ENCODE measurements at regions not wholly inside any gene's neighbourhood (a gene's known extent, or its start where the extent isn't known, plus 50 kb on each side); places are given as distances from the start of the nearest gene placed in this dataset.

DNA sequence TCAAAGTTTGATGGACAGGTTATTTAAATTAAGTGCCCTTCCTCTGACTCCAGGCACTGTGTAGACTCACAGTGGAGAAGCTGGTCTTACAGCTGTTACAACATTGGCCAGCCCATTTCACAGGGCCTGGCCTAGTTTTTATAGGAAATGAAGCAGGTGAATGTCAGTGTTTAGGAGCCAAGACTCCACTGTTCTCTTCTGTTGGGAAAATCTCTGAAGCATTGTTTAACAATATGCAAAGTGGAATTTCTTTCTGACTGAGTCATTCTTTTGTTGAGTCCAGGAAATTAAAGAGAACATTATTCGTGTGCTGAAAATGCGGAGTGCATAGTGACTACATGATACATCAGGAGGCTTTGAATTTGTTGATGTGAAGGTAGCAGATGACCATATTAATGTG lies 64.7 kb downstream of the ARRDC4 start:
- no peaks in the 10 kb centered on the region for H3K4me1 ChIP-seq (ENCODE audit: low read length)
- no peak for TF ChIP-seq EZH2phosphoT487 (IDR thresholded peaks at IDR 0.05; ENCODE audit: low read depth)
- TF ChIP-seq, protein P1, sequence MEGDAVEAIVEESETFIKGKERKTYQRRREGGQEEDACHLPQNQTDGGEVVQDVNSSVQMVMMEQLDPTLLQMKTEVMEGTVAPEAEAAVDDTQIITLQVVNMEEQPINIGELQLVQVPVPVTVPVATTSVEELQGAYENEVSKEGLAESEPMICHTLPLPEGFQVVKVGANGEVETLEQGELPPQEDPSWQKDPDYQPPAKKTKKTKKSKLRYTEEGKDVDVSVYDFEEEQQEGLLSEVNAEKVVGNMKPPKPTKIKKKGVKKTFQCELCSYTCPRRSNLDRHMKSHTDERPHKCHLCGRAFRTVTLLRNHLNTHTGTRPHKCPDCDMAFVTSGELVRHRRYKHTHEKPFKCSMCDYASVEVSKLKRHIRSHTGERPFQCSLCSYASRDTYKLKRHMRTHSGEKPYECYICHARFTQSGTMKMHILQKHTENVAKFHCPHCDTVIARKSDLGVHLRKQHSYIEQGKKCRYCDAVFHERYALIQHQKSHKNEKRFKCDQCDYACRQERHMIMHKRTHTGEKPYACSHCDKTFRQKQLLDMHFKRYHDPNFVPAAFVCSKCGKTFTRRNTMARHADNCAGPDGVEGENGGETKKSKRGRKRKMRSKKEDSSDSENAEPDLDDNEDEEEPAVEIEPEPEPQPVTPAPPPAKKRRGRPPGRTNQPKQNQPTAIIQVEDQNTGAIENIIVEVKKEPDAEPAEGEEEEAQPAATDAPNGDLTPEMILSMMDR (IDR thresholded peaks at IDR 0.05; ENCODE audit: low read depth, low read length), result no peak

DNA sequence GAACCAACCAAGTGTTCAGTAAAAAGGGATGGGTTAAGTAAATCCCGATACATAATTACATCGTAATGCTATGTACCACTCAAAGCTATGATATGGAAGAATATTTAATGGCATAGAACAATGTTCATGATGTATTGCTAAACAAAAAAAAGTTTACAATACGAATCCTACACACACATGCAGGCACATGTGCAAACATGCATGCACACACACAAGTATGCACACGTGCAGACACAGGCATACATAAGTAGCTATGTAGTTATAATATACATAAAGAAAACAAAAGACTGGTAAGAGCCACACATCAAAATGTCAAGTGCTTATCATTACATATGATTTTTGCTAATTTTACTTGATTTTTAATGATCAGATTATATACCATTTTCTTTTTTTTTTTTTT lies 74.2 kb downstream of the ARRDC4 start:
- TF ChIP-seq EZH2phosphoT487 (IDR thresholded peaks at IDR 0.05; ENCODE audit: low read depth), result no peak
- TF ChIP-seq, protein P1 (IDR thresholded peaks at IDR 0.05; ENCODE audit: low read depth, low read length), result no peak
- Histone ChIP-seq H4K20me1 (ENCODE audit: insufficient read depth, low read length) (no peaks in the 10 kb centered on the region), H3K27me3 (ENCODE audit: low read depth, low read length) (no peaks in the 10 kb centered on the region), H3K9me3 (ENCODE audit: insufficient read depth, low read length) (no peaks in the 10 kb centered on the region), H2AFZ (ENCODE audit: low read depth, low read length) (no peak overlapping the region), H3K4me1 (ENCODE audit: low read length) (no peaks in the 10 kb centered on the region), H3K79me2 (ENCODE audit: low read length) (no peaks in the 10 kb centered on the region), H3K36me3 (replicated peaks; ENCODE audit: low read depth, low read length) (no peaks in the 10 kb centered on the region), H3K4me2 (ENCODE audit: low read length) (no peak overlapping the region), H3K4me3 (ENCODE audit: low read length) (no peak overlapping the region), H3K27ac (ENCODE audit: low read length) (no peak overlapping the region), H3K9ac (ENCODE audit: low read length) (no peak overlapping the region)

More for the DNA sequence above, 64.7 kb downstream of the ARRDC4 start:
- no peak overlapping the region for H3K4me2 ChIP-seq (ENCODE audit: low read length)
- no peaks in the 10 kb centered on the region for H3K9me3 ChIP-seq (ENCODE audit: insufficient read depth, low read length)
- no peak overlapping the region for H3K4me3 ChIP-seq (ENCODE audit: low read length)
- no peaks in the 10 kb centered on the region for H3K79me2 ChIP-seq (ENCODE audit: low read length)
- H3K27me3 ChIP-seq (ENCODE audit: low read depth, low read length), result no peaks in the 10 kb centered on the region
- no peak overlapping the region for H3K9ac ChIP-seq (ENCODE audit: low read length)
- H3K36me3 ChIP-seq (replicated peaks; ENCODE audit: low read depth, low read length), result no peaks in the 10 kb centered on the region
- H4K20me1 ChIP-seq (ENCODE audit: insufficient read depth, low read length), result no peaks in the 10 kb centered on the region
- no peak overlapping the region for H2AFZ ChIP-seq (ENCODE audit: low read depth, low read length)
- no peak overlapping the region for H3K27ac ChIP-seq (ENCODE audit: low read length)

DNA sequence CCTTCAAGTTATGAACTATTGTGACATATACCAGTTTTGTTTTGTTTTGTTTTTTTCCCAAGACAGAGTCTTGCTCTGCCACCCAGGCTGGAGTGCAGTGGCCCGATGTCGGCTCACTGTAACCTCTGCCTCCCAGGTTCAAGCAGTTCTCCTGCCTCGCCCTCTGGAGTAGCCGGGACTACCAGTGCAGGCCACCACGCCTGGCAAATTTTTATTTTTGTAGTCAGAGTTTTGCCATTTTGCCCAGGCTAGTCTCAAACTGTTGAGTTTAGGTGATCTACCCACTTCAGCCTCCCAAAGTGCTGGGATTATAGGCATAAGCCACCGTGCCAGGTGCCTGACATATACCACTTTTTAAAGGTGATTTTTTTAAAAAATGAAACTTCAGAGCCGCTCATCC lies 74.6 kb downstream of the ARRDC4 start:
- H3K79me2 ChIP-seq (ENCODE audit: low read length), result no peaks in the 10 kb centered on the region
- TF ChIP-seq, protein P1 (IDR thresholded peaks at IDR 0.05; ENCODE audit: low read depth, low read length), result no peak
- TF ChIP-seq EZH2phosphoT487 (IDR thresholded peaks at IDR 0.05; ENCODE audit: low read depth), result no peak

DNA sequence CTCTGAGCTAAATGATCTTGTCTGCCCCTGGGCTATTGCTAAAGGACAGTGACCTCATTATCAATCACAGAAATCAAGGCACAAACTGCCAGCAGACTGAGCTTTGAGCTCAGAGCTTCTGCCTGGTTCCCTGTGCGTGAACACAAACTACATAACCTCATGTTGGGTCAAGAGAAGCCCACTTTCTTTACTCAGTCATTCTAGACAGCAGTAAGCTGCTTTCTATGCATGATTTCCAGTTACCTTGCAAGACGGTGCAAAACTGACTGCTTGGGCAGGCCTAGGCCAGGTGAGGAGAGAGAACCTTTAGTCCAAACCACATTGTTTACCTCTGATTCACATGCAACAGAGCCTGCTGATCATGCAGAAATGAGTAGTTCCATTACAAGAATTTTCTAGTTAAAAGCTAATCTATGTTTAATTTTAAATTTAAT lies 75.1 kb downstream of the ARRDC4 start:
- Histone ChIP-seq H3K27me3 (ENCODE audit: low read depth, low read length) (no peaks in the 10 kb centered on the region), H3K4me2 (ENCODE audit: low read length) (no peak overlapping the region), H3K36me3 (replicated peaks; ENCODE audit: low read depth, low read length) (no peaks in the 10 kb centered on the region), H3K4me1 (ENCODE audit: low read length) (no peaks in the 10 kb centered on the region), H3K79me2 (ENCODE audit: low read length) (no peaks in the 10 kb centered on the region), H2AFZ (ENCODE audit: low read depth, low read length) (no peak overlapping the region), H3K9ac (ENCODE audit: low read length) (no peak overlapping the region), H4K20me1 (ENCODE audit: insufficient read depth, low read length) (no peaks in the 10 kb centered on the region), H3K4me3 (ENCODE audit: low read length) (no peak overlapping the region), H3K27ac (ENCODE audit: low read length) (no peak overlapping the region), H3K9me3 (ENCODE audit: insufficient read depth, low read length) (no peaks in the 10 kb centered on the region)
- no peak for TF ChIP-seq EZH2phosphoT487 (IDR thresholded peaks at IDR 0.05; ENCODE audit: low read depth)
- TF ChIP-seq, protein P1 (IDR thresholded peaks at IDR 0.05; ENCODE audit: low read depth, low read length), result no peak

More for the DNA sequence above, 74.6 kb downstream of the ARRDC4 start:
- H3K9me3 ChIP-seq (ENCODE audit: insufficient read depth, low read length), result no peaks in the 10 kb centered on the region
- no peak overlapping the region for H3K4me2 ChIP-seq (ENCODE audit: low read length)
- H3K27ac ChIP-seq (ENCODE audit: low read length), result no peak overlapping the region
- H4K20me1 ChIP-seq (ENCODE audit: insufficient read depth, low read length), result no peaks in the 10 kb centered on the region
- no peaks in the 10 kb centered on the region for H3K36me3 ChIP-seq (replicated peaks; ENCODE audit: low read depth, low read length)
- no peak overlapping the region for H3K9ac ChIP-seq (ENCODE audit: low read length)
- H3K27me3 ChIP-seq (ENCODE audit: low read depth, low read length), result no peaks in the 10 kb centered on the region
- H2AFZ ChIP-seq (ENCODE audit: low read depth, low read length), result no peak overlapping the region
- no peak overlapping the region for H3K4me3 ChIP-seq (ENCODE audit: low read length)
- no peaks in the 10 kb centered on the region for H3K4me1 ChIP-seq (ENCODE audit: low read length)

All from OCI-LY3 (cell line).